OCI-LY1 (cell line): ENCODE measurements at regions not wholly inside any gene's neighbourhood (a gene's known extent, or its start where the extent isn't known, plus 50 kb on each side); places are given as distances from the start of the nearest gene placed in this dataset.

ENCODE experiments used
- CTCF ChIP-seq: fragments of 200-600 bp; sonication (generic), shearing (Covaris generic); IDR thresholded peaks from 2 replicates; pipeline ENCODE4 v1.5.1; 2017; ENCODE audit warnings: mild to moderate bottlenecking, antibody characterized with exemption, low read length, moderate library complexity, mixed read lengths
- EZH2 ChIP-seq: fragments of 200-600 bp; sonication (generic), shearing (Covaris generic); IDR thresholded peaks from 2 replicates; pipeline ENCODE4 v1.8.0; 2017; ENCODE audit warnings: borderline replicate concordance, mixed run types, mild to moderate bottlenecking, antibody characterized with exemption, low read length, moderate library complexity, mixed read lengths

DNA sequence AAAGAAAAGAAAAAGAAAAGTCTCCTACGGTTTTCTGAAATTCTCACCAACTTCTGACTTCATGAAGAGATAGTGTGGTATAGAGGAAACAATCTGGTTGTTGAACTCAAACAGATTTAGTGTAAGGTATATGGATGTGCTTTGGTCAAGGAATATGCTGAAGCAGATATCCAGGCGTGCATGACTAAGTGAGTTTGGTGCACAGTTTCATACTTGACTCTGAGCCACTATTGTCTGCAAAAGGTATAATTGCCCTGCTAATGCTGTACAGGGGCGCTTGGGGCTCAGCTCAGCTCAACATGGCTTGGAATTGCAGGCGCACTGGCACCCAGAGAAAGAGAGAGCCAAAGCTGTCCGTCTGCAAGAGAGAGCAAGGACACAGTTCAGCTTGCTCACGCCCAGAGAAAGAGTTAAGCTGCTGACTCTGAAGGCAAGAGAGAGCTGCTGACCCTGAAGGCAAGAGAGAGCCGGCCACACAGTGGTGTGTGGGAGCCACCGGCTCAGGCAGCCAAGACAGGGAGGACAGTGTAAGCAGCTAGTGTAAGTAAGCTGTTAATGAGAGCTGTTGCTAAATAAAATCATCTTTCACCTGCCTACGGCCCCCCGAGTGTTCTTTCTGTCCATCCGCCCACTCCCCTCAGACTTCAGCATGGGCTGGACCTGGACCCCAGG, 66.4 kb upstream of the SLC38A4 start:
- TF ChIP-seq CTCF (no peak), EZH2 (no peak)
